Breast epithelium (tissue), 4 donors: ENCODE measurements at regions not wholly inside any gene's neighbourhood (a gene's known extent, or its start where the extent isn't known, plus 50 kb on each side); places are given as distances from the start of the nearest gene placed in this dataset.

Source experiments
- DNase-seq, 2 donors: peaks; one replicate each; pipeline ENCODE4 v3.0.0-alpha.2; 2019; ENCODE audit warnings: low spot score in 2 of 2
- H3K27ac ChIP-seq, 2 donors: fragments of 200-600 bp; sonication (generic) in 1 of 2; one replicate each; pipeline ENCODE4 v1.5.1; 2016 to 2019; ENCODE audit warnings: mild to moderate bottlenecking in 1 of 2
- H3K27me3 ChIP-seq, 2 donors: fragments of 200-600 bp; sonication (generic) in 1 of 2; one replicate each; pipeline versions ENCODE4 v1.5.1 to v1.6.0; 2017 to 2019; ENCODE audit warnings: control low read depth in 1 of 2, mild to moderate bottlenecking in 1 of 2
- H3K36me3 ChIP-seq: fragments of 200-600 bp; one replicate; pipeline ENCODE4 v1.5.1; 2019
- H3K4me1 ChIP-seq, 2 donors: fragments of 200-600 bp; sonication (generic); one replicate each; pipeline ENCODE4 v1.5.1; 2016 to 2019; ENCODE audit warnings: control low read depth in 1 of 2
- H3K4me3 ChIP-seq, 3 donors: fragments of 200-600 bp; sonication (generic); 1 replicate in 2 of 3; 2 replicates in 1 of 3; pipeline ENCODE4 v1.5.1; 2016 to 2019; ENCODE audit warnings: mild to moderate bottlenecking in 3 of 3, moderate library complexity in 2 of 3
- H3K9me3 ChIP-seq, 2 donors: fragments of 200-600 bp; sonication (generic) in 1 of 2; one replicate each; pipeline ENCODE4 v1.5.1; 2016 to 2019; ENCODE audit warnings: control low read depth in 1 of 2
- CTCF ChIP-seq, 3 donors: fragments of 450-650 bp; IDR thresholded peaks; one replicate each; pipeline ENCODE4 v1.5.1; 2016 to 2017; ENCODE audit warnings: antibody characterized with exemption in 3 of 3, mild to moderate bottlenecking in 3 of 3, moderate library complexity in 3 of 3
- POLR2A ChIP-seq: fragments of 450-650 bp; IDR thresholded peaks from one replicate; pipeline ENCODE4 v1.6.1; 2016; ENCODE audit warnings: antibody characterized with exemption, mild to moderate bottlenecking, moderate library complexity
- POLR2AphosphoS5 ChIP-seq, 3 donors: sonication (generic); formaldehyde crosslinking; IDR thresholded peaks; one replicate each; pipeline ENCODE4 v1.6.1; 2017; ENCODE audit warnings: antibody characterized with exemption in 3 of 3
- intact Hi-C: fragments of 100-400 bp; cut with DNase I; formaldehyde crosslinking; loops from one replicate; pipeline ENCODE4 v1.15.1; 2023; ENCODE audit warnings: low total_unique reads

- Histone ChIP-seq H3K4me1 (no peaks in the 10 kb centered on the region), H3K27me3 (no peaks in the 10 kb centered on the region), H3K27ac (no peak overlapping the region), H3K36me3 (no peaks in the 10 kb centered on the region), H3K4me3 (no peak overlapping the region), H3K9me3 (no peaks in the 10 kb centered on the region)
- no peak for DNase-seq
- intact Hi-C loops, result no loop called here
- TF ChIP-seq CTCF (IDR thresholded peaks at IDR 0.05), result no peak
- no peak for TF ChIP-seq POLR2AphosphoS5 (IDR thresholded peaks at IDR 0.05)
- no peak for TF ChIP-seq POLR2A
Observed at GRCh38 chr1:209153411-209153810, 430.1 kb upstream of the CAMK1G start.

GRCh38 chr1:209154912-209155311, 428.6 kb upstream of the CAMK1G start:
- Histone ChIP-seq H3K27me3 (no peaks in the 10 kb centered on the region), H3K9me3 (no peaks in the 10 kb centered on the region), H3K36me3 (no peaks in the 10 kb centered on the region), H3K27ac (no peak overlapping the region), H3K4me3 (no peak overlapping the region), H3K4me1 (no peaks in the 10 kb centered on the region)
- no peak for DNase-seq
- intact Hi-C loops, result no loop called here
- no peak for TF ChIP-seq POLR2A
- TF ChIP-seq CTCF (IDR thresholded peaks at IDR 0.05), result no peak
- no peak for TF ChIP-seq POLR2AphosphoS5 (IDR thresholded peaks at IDR 0.05)

- Histone ChIP-seq H3K27me3 (no peaks in the 10 kb centered on the region), H3K36me3 (no peaks in the 10 kb centered on the region), H3K4me3 (no peak overlapping the region), H3K27ac (no peak overlapping the region), H3K4me1 (no peaks in the 10 kb centered on the region), H3K9me3 (no peaks in the 10 kb centered on the region)
- TF ChIP-seq POLR2A, result no peak
- TF ChIP-seq CTCF (IDR thresholded peaks at IDR 0.05), result no peak
- TF ChIP-seq POLR2AphosphoS5 (IDR thresholded peaks at IDR 0.05), result no peak
- intact Hi-C loops, result no loop called here
- no peak for DNase-seq
Observed at GRCh38 chr1:209155546-209155945, 428.0 kb upstream of the CAMK1G start.

- Histone ChIP-seq H3K4me1 (no peaks in the 10 kb centered on the region), H3K27ac (no peak overlapping the region), H3K9me3 (no peaks in the 10 kb centered on the region), H3K27me3 (no peaks in the 10 kb centered on the region), H3K4me3 (no peak overlapping the region), H3K36me3 (no peaks in the 10 kb centered on the region)
- no peak for TF ChIP-seq POLR2A
- no peak for TF ChIP-seq CTCF (IDR thresholded peaks at IDR 0.05)
- no peak for TF ChIP-seq POLR2AphosphoS5 (IDR thresholded peaks at IDR 0.05)
- DNase-seq, result no peak
- intact Hi-C loops, result no loop called here
Observed at GRCh38 chr1:209156991-209157390, 426.5 kb upstream of the CAMK1G start.

- no peaks in the 10 kb centered on the region for H3K4me1 ChIP-seq
- H3K9me3 ChIP-seq, result no peaks in the 10 kb centered on the region
- H3K27me3 ChIP-seq, result no peaks in the 10 kb centered on the region
- no peak for DNase-seq
- intact Hi-C loops, result no loop called here
- H3K36me3 ChIP-seq, result no peaks in the 10 kb centered on the region
- no peak overlapping the region for H3K4me3 ChIP-seq
- H3K27ac ChIP-seq, result no peak overlapping the region
- TF ChIP-seq CTCF (IDR thresholded peaks at IDR 0.05) (no peak), POLR2AphosphoS5 (IDR thresholded peaks at IDR 0.05) (no peak), POLR2A (no peak)
Observed at GRCh38 chr1:209157546-209158249, 425.8 kb upstream of the CAMK1G start.
